GM15510 (cell line): ENCODE measurements at regions not wholly inside any gene's neighbourhood (a gene's known extent, or its start where the extent isn't known, plus 50 kb on each side); places are given as distances from the start of the nearest gene placed in this dataset.

Experiments used
- POLR2A ChIP-seq: IDR thresholded peaks from 3 replicates; pipeline ENCODE4 v1.6.1; 2011; ENCODE audit warnings: borderline replicate concordance; ENCODE audit not compliant: insufficient read length; ENCODE audit errors: extremely low read depth

DNA sequence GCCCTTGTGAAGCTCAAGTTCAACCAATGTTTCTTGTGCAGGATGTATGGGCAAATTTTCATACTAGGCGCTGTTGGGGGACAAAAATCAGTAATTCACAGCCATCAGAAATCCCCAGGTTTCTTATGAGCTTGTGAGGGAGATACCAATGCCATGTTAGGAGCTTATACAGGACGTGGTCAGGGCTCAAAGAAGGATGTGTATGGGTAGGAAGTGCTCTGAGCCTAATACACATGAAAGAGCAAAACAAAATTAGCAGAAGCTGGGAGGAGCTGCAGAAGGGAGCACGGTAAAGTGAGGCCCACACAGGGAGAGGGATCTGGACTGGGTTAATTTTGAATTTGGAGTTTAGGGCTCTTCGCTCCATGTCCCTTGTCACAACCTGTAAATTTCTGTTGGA, 114.6 kb upstream of the MAP3K1 start:
- no peak for TF ChIP-seq POLR2A

DNA sequence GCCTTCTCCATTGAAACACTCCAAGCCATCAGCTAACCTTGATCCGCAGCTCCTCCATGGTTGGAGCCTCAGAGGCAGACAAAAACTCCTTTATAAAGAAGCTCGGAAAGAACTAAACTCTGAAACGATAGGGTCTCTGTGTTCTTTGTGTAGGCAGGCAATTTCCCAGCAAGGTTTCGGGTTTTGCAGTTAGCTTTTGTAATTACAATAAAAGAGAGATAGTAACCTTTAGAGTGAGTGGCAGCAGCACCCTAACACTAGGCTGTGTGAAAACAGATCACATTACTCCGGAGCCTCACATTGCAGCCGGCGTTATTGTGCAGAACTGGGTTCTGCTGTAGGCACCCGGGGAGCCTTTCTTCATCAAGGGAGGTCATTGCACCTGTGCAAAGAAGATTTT, 115.8 kb upstream of the MAP3K1 start:
- TF ChIP-seq POLR2A, result no peak

DNA sequence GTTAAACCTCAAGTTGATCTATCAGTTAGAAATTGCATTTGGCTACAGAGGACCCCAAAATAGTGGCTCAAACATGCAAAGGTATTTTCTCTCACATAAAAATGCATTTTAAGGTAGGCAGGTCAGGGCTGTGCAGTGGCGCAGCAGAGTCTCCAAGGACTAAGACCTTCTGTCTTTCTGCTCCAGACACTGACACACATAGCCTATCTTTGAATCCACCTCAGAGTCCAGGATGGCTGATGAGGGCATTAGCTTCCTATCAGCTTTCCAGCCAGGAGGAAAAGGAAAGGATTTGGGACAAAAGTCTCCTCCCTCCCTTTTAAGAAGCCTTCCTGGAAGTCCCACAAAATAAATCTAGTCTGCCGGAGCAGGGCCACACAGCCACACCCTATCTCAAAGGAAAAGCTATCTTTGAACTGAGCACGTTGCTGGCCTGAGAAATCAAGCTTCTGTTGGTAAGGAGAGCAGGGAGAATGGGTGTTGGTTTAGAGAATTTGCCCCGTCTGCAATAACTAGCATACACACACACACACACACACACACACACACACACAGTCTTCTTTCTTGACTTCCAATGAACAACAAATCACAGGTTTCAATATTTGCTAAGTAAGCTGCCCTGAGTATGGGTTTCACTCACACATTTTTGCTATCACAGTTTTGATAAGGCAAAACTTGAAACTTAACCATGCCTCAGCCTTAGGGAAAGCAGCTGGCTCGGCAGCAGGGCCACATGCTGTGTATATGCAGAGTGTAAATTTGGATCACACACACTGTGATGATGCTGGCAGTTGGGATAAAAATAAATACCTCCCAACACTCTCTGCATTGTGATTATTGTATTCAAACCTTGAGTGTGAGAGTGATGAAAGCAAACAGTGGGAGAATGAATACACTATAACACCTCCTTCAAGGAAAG, 116.6 kb upstream of the MAP3K1 start:
- TF ChIP-seq POLR2A, result no peak

DNA sequence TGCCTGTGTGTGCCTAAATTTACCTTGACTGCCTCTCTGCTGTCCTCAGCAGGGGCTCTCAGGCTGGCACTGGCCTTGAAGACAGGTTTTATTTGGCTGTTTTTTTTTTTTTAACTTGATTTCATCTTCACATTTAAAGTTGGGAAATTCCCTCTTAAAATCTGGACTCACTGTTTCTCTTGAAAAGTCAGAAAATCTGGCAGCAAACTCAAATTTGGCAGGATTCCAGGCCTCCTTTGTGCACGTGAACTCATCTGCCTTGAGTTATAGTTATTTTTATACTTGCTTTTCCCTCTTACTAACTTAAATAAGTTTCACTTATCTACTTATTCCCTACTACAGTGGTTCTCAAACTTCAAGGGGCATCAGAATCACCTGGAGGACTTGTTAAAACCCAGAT, 118.4 kb upstream of the MAP3K1 start:
- no peak for TF ChIP-seq POLR2A

DNA sequence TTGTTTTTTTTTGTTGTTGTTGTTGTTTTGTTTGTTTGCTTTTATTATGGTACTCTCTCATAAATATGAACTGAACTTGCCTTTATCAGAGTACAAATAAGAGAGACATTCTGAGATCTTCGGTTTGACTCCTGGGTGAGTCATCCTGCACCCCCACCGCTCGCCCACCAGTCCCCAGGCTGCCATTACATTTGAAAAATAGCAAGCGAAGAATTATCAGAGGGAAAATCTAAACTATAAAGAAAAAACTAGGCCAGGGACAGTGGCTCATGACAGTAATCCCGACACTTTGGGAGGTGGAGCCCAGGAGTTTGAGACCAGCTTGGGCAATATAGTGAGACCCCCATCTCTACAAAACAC, 122.1 kb upstream of the MAP3K1 start:
- TF ChIP-seq POLR2A, result no peak

DNA sequence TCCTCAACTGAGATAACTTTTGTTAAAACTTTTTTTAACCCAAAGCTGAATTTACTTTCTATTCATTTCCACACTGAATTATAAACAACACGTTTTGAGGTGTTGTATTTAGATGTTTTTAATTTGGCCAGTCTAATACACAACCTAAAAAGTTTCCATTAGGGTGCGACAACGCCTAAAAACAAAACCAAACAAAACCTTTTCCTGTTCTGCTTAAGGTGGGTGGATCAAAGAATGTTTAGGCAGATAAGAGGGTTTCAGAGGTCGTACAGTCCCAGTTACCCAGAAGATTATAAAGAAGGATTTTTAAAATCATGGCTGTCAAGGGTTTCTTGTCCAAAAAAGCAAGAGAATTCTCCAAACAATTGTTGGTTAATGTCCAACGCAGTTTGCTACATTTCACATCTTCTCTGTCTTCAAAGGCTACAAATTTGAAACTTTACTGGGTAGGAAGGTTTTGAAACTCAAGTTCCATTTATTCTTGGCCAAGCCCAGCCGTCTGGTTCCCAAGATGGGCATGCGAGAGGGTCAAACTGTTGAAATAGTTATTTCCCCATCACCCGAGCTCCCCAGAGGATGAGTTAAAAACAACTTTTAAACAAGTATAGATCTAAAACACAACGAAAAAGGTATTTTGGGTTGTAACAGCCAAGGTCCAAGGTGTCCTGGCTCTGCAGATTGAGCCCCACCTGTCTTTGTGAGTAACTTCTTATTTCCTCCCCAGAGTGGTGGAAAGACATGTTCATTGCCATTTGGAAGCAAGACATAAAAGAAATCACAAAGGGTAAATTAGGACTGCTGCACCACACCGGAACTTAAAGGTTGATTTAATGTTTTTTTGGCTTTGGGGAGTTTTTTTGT, 122.8 kb upstream of the MAP3K1 start:
- TF ChIP-seq POLR2A, result no peak

DNA sequence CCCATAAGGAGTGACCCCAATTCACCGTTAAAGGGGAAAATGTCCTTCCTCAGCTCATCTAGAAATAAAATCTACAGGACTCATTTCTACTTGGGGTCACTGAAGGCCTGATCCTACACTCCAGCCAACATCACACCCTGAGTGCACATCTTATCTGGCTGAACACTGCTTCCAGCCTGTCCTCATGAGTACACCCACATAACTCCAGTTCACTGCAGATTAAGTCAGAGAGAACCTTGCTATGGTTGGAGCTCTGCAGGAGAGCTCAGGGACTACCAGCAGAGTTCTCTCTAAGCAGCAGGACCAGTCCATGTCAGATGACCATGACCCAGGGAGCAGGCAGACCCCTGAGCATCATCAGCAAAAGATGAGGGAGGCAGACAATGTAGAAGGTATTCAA, 126.9 kb upstream of the MAP3K1 start:
- TF ChIP-seq POLR2A, result no peak

DNA sequence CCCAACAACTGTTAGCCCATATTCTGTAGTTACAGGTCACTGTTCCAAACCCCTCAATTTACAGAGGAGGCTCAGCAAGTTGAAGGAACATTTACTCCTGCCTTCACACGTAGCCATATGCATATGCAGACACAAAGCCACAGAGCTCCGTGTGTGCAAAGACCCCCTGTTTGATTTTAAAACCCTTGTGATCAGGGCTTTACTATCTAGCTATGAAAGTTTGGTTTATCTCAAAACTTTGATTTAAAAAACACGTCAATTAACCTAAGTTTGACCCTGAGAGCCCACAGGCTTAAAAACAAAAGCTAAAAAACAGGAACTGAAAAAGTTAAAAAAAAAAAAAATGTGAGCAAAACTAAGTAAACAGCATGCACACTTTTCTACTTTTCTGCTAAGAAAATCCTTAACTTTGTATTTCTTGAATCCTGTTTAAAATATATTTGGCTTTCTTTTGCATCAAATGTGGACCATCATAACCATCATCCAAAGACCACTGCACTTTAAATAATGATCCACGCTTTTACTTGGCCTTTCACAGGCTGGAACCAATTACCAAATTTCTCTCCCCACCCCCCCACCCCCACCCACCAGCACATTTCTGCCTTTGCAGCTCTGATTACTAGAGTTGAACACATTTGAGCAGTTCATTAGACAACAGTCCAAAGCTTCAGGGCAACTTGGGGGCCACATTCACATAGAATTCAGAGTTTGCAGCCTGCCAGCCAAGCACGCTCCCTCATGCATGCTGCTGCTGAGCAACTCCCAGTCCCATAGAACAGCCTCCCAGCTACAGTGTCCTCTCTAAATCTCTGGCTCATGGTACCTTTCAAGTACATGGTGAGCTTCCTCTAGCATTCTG, 128.8 kb upstream of the MAP3K1 start:
- no peak for TF ChIP-seq POLR2A

DNA sequence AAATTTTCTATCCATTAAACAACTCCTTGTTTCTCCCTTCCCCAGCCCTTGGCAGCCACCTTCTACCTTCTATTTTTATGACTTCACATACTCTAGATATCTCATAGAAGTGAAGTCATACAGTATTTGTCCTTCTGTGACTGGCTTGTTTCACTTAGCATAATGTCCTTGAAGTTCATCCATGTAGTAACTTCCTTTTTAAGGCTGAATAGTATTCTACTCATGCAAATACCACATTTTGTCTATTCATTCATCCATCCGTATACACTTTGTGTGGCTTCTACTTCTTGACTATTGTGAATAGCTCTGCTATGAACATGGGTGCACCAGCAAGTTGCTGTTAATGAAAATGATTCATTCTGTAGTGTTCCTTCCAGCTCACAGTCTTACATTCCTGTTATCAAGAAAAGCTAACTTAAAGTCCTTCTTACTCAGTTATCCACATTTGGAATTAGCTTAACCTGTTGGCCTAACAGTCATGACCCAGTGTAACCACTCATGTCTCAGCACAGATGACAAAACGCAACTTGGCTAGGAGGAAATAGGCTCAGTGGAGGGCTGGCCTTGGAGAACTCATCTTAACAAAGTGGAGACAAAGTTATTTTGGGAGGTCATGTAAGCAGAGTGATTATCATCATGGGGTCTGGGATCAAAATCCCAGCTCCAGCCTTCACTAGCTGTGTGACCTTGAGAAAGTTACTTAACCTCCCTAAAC, 129.7 kb upstream of the MAP3K1 start:
- no peak for TF ChIP-seq POLR2A

DNA sequence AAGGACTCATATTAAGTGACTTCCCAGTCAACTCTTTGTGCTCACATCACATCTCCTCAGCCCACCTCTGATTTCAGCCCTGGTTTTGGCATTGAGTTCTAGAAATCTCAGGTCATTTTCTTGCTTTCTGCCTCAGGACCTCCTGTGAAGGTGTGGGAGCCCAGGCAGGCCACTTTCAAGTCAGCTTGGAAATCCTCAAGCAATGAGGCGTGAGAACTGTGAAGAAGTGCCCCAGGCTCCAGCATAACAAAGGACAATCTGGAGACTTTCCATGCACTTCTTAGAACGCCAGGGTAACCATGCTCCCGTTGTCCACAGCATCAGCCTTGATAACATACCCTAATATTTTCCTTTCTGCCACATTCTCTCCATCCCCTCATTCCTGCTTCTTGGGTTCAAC, 131.2 kb upstream of the MAP3K1 start:
- TF ChIP-seq POLR2A, result no peak

DNA sequence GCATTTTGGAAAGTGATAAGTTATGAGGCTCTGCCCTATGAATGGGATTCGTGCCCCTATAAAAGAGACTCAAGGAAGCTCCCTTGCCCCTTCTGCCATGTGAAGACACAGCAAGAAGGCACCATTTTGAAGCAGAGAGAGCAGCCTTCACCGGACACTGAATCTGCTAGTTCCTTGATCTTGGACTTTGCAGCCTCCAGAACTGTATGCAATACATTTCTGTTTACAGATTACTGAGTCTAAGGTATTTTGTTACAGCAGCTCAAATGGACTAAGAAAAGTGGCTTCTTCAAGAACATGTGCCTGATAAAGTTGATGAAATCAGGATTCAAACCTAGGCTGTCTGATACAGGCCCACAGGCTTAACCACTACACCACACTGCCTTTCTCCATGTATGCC, 131.6 kb upstream of the MAP3K1 start:
- no peak for TF ChIP-seq POLR2A

DNA sequence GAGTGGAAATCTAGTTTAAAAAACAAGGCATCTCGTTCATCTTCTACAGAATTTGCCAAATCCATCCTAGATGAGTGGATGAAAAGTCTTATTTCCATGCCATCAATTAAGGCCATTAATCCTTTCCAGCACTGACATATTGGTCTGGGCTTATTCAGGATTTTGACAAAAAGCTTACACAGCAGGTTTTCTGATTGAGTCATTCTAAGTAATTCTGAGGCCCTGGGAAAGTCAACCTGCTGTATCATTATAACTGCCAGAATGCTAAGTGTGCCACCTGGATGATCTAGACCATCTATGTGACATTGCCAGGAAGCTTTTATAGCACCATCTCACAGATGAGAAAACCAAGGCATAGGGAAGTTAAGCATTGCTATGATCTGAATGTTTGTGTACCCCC, 132.1 kb upstream of the MAP3K1 start:
- TF ChIP-seq POLR2A, result no peak

DNA sequence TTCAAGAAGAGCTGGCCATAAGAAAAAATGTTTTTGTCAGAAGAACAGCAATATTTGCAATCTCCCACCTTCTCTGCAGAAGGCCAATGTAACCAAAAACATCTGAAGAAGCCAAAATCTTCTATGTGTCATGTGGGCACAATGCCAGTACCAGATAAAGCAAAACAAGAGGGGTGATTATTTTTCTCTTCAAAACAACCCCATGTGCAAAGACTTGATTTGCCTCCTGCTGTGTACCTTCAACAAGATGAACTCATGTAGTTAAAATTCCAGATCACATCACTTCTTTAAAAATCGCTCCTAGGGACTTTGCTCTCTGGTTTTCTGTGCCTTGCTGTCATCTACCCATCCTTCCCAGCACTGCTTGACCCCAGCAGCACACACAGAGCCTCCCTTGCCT, 134.0 kb upstream of the MAP3K1 start:
- TF ChIP-seq POLR2A, result no peak

DNA sequence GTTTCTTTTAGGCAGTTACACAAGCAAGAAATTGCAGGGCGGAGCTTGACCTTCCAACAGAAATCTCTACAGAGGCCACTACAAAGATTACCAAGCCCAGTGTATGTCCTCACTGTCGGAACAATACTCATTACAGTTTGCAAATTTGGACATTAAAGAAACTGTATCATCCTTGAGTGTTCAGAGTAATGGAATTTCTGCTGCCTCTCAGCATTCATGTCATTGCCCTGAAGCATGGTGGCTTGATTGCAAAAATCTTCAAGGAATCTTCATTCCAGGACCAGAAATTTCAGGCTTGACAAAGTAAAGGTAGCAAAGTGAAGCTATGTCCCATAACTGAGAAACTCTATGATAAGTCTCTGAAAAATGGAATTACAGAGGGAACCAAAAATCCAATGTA, 134.6 kb upstream of the MAP3K1 start:
- TF ChIP-seq POLR2A, result no peak

DNA sequence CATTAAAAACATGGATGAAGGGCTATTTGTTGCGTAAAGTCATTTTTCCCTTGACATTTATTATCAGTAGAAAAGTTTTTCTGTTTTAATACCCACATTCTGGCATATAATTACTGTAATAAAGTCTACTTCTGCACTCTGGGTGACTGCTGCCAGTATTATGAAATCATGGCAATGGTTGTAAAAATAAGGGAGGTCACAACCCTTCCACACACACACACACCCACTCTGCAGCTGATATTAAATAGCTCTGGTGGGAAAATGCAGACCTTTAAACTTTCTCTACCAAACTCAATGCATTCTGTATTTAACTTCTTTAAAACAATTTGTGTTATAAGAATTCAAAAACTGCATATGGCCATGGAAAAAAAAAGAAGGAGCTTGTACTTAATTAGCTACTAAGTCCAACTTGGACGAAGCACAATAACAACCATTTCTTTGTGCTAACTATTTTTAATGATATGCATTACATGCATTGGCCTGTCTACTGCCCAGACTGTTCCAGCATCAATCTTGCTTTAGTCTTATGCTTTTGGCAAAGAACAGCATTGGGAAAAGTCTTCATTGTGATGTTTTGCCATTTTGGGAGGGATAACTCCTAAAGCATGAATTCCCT, 137.6 kb upstream of the MAP3K1 start:
- no peak for TF ChIP-seq POLR2A
